ENCODE measurements at regions not wholly inside any gene's neighbourhood (a gene's known extent, or its start where the extent isn't known, plus 50 kb on each side); places are given as distances from the start of the nearest gene placed in this dataset.

- TF ChIP-seq BRD9 (IDR thresholded peaks at IDR 0.05; ENCODE audit: low read depth, partially characterized antibody): no peak
- Histone ChIP-seq H3K9me1 (ENCODE audit: control insufficient read depth, insufficient read depth, low read length) (no peaks in the 10 kb centered on the region), H3K27ac (ENCODE audit: extremely low read depth, low read depth, low read length) (no peak overlapping the region), H3K4me2 (ENCODE audit: insufficient read depth, low read length) (no peak overlapping the region), H3K9ac (ENCODE audit: insufficient read depth in 1 of 2, low read depth in 2 of 2, low read length in 2 of 2) (no peak overlapping the region), H3K36me3 (ENCODE audit: control insufficient read depth, insufficient read depth, low read length) (no peaks in the 10 kb centered on the region), H3K4me3 (no peak overlapping the region), H3K9me3 (replicated peaks; ENCODE audit: control insufficient read depth, insufficient read depth, low read depth, low read length) (no peaks in the 10 kb centered on the region), H3K79me2 (ENCODE audit: control insufficient read depth, insufficient read depth, low read length) (no peaks in the 10 kb centered on the region), H3K27me3 (ENCODE audit: control insufficient read depth in 2 of 2, insufficient read depth in 2 of 2, low read length in 2 of 2) (peaks cover 2 to 14% of the 10 kb centered on the region in 2 experiments), H2AFZ (ENCODE audit: low read depth, low read length) (no peak overlapping the region), H4K20me1 (replicated peaks; ENCODE audit: control insufficient read depth, insufficient read depth, low read length) (no peaks in the 10 kb centered on the region), H3K4me1 (replicated peaks in 1 of 2; ENCODE audit: control insufficient read depth in 2 of 2, insufficient read depth in 2 of 2, low read length in 2 of 2) (no peaks in the 10 kb centered on the region; a peak in 1 of 5 replicates)
- CTCF ChIA-PET (ENCODE audit: low intra/inter-chr PET ratio): no interaction called here
- FAIRE-seq (no peak), ATAC-seq (no peak), DNase-seq (ENCODE audit: extremely low read depth in 1 of 4, low spot score in 3 of 4) (no peak)
- POLR2A ChIA-PET: no interaction called here
- no TSS peak for BruUV-seq (replicated peaks)
- intact Hi-C loops (cut with micrococcal nuclease) (no loop called here), in situ Hi-C loops (cut with MboI) (no loop called here)
- 0% methylated on average over 1 of the region's 1 CpG for WGBS (ENCODE audit: insufficient coverage, low coverage, missing lambda C conversion rate)
Measured at GRCh38 chr6:4593951-4594350, 182.3 kb upstream of the CDYL start.

- Histone ChIP-seq H3K79me2 (ENCODE audit: control insufficient read depth, insufficient read depth, low read length) (no peaks in the 10 kb centered on the region), H3K9me1 (ENCODE audit: control insufficient read depth, insufficient read depth, low read length) (no peaks in the 10 kb centered on the region), H3K27ac (ENCODE audit: extremely low read depth, low read depth, low read length) (no peak overlapping the region), H3K4me2 (ENCODE audit: insufficient read depth, low read length) (no peak overlapping the region), H3K9ac (ENCODE audit: insufficient read depth in 1 of 2, low read depth in 2 of 2, low read length in 2 of 2) (no peak overlapping the region), H3K4me1 (replicated peaks in 1 of 2; ENCODE audit: control insufficient read depth in 2 of 2, insufficient read depth in 2 of 2, low read length in 2 of 2) (no peaks in the 10 kb centered on the region; a peak in 1 of 5 replicates), H3K36me3 (ENCODE audit: control insufficient read depth, insufficient read depth, low read length) (no peaks in the 10 kb centered on the region), H2AFZ (ENCODE audit: low read depth, low read length) (no peak overlapping the region), H4K20me1 (replicated peaks; ENCODE audit: control insufficient read depth, insufficient read depth, low read length) (no peaks in the 10 kb centered on the region), H3K27me3 (ENCODE audit: control insufficient read depth in 2 of 2, insufficient read depth in 2 of 2, low read length in 2 of 2) (peaks cover 12 to 24% of the 10 kb centered on the region in 2 experiments), H3K4me3 (no peak overlapping the region), H3K9me3 (replicated peaks; ENCODE audit: control insufficient read depth, insufficient read depth, low read depth, low read length) (no peaks in the 10 kb centered on the region)
- CTCF ChIA-PET (ENCODE audit: low intra/inter-chr PET ratio): no interaction called here
- FAIRE-seq (no peak), DNase-seq (ENCODE audit: extremely low read depth in 1 of 4, low spot score in 3 of 4) (no peak), ATAC-seq (no peak)
- intact Hi-C loops (cut with micrococcal nuclease): no loop called here
- POLR2A ChIA-PET: interaction anchor here (0.8 kb wide), 1 partner anchor 12 kb away, joined by 3 read pairs; no protein-coding TSS in a partner anchor
- TF ChIP-seq ZNF121 (CRISPR knock-in tag; conservative IDR thresholded peaks at IDR 0.05) (no peak), MAFF (IDR thresholded peaks at IDR 0.05; ENCODE audit: low read length) (no peak), SPI1 (IDR thresholded peaks at IDR 0.05; ENCODE audit: borderline replicate concordance, low read depth, low read length) (peak; percentile 36; the same call in 1 of the 2 replicates), CGGBP1 (CRISPR knock-in tag; IDR thresholded peaks at IDR 0.05) (no peak)
- 0% methylated on average over 2 of the region's 2 CpGs for WGBS (ENCODE audit: insufficient coverage, low coverage, missing lambda C conversion rate)
- BruUV-seq (replicated peaks): no TSS peak
- in situ Hi-C loops (cut with MboI): no loop called here
Measured at GRCh38 chr6:4592026-4592425, 184.2 kb upstream of the CDYL start.

Data from K562 (cell line).